Neural crest cell (in vitro differentiated cells): ENCODE measurements at regions not wholly inside any gene's neighbourhood (a gene's known extent, or its start where the extent isn't known, plus 50 kb on each side); places are given as distances from the start of the nearest gene placed in this dataset.
A peak's percentile ranks its signal among the peaks of the same experiment; 100 is the strongest.

Source experiments
- DNase-seq: peaks from one replicate; pipeline ENCODE4 v3.0.0; 2021; ENCODE audit warnings: low read depth, mixed read lengths, low spot score
- H3K27ac Mint-ChIP-seq: one replicate; pipeline ENCODE4 v1.8.0; 2021; ENCODE audit warnings: mild to moderate bottlenecking, mixed read lengths; ENCODE audit not compliant: unreplicated experiment
- H3K27me3 Mint-ChIP-seq: 2 replicates; pipeline ENCODE4 v1.8.0; 2021; ENCODE audit warnings: low read depth, mild to moderate bottlenecking, mixed read lengths
- H3K36me3 Mint-ChIP-seq: 2 replicates; pipeline ENCODE4 v1.8.0; 2021; ENCODE audit warnings: low read depth, mild to moderate bottlenecking, mixed read lengths
- H3K4me1 Mint-ChIP-seq: 2 replicates; pipeline ENCODE4 v1.8.0; 2021; ENCODE audit warnings: mixed read lengths
- H3K4me3 Mint-ChIP-seq: one replicate; pipeline ENCODE4 v1.8.0; 2021; ENCODE audit warnings: mild to moderate bottlenecking, mixed read lengths
- H3K9me3 Mint-ChIP-seq: 2 replicates; pipeline ENCODE4 v1.8.0; 2021; ENCODE audit warnings: mixed read lengths
- TF ChIP-seq, protein P1 (sequence below): fragments of 200-600 bp; sonication (generic); conservative IDR thresholded peaks from 2 replicates; pipeline ENCODE4 v1.5.0; 2021; ENCODE audit warnings: antibody characterized with exemption, mild to moderate bottlenecking

DNA sequence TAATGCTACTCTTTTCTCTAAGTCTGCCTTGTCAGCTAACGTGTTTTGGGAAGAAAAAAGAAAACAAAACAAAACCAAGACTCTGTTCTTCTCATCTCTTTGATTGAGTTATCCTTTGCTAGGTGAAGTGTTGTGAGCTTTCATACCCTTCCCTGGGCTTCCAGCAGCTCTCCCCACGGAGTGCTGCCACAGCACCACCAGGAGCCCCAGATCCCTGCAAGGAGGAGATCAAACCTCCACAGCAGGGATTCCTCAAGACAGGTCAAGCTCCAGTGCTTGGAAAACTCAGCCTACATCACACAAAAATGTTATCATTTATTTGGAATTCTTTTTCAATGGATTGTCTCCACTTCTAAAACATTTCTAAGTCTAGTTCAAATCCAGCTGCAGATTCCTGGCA, 1981.9 kb upstream of the TENM3 start:
- peak overlapping the region; percentile 19 for H3K27ac Mint-ChIP-seq
- H3K4me1 Mint-ChIP-seq, result no peaks in the 10 kb centered on the region

DNA sequence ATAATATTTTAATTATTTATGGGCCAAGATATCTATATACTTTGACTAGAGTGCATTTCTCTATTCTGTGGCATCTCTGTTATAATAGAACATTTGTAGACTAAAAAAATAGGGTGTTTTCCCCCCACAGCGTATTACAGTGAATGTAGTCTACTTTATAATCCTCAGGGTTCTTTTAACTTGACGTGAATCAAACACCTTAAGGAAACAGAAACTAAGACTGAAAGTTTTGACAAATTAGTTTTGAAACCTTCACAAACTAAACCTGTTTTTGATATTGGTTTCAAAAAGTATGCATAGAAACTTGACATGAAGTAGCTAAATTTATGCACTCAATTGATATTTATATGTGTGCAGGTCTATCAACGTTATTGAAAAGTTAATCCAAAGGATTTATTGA, 1963.1 kb upstream of the TENM3 start:
- Mint-ChIP-seq H3K4me3 (no peak overlapping the region), H3K27me3 (no peaks in the 10 kb centered on the region), H3K27ac (no peak overlapping the region), H3K9me3 (no peaks in the 10 kb centered on the region), H3K4me1 (peaks cover 3% of the 10 kb centered on the region), H3K36me3 (no peaks in the 10 kb centered on the region)
- TF ChIP-seq, protein P1, sequence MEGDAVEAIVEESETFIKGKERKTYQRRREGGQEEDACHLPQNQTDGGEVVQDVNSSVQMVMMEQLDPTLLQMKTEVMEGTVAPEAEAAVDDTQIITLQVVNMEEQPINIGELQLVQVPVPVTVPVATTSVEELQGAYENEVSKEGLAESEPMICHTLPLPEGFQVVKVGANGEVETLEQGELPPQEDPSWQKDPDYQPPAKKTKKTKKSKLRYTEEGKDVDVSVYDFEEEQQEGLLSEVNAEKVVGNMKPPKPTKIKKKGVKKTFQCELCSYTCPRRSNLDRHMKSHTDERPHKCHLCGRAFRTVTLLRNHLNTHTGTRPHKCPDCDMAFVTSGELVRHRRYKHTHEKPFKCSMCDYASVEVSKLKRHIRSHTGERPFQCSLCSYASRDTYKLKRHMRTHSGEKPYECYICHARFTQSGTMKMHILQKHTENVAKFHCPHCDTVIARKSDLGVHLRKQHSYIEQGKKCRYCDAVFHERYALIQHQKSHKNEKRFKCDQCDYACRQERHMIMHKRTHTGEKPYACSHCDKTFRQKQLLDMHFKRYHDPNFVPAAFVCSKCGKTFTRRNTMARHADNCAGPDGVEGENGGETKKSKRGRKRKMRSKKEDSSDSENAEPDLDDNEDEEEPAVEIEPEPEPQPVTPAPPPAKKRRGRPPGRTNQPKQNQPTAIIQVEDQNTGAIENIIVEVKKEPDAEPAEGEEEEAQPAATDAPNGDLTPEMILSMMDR, result no peak
- no peak for DNase-seq

More for the DNA sequence above, 1981.9 kb upstream of the TENM3 start:
- Mint-ChIP-seq H3K27me3 (no peaks in the 10 kb centered on the region), H3K4me3 (no peak overlapping the region), H3K36me3 (no peaks in the 10 kb centered on the region), H3K9me3 (no peaks in the 10 kb centered on the region)
- TF ChIP-seq, protein P1, result no peak
- no peak for DNase-seq

DNA sequence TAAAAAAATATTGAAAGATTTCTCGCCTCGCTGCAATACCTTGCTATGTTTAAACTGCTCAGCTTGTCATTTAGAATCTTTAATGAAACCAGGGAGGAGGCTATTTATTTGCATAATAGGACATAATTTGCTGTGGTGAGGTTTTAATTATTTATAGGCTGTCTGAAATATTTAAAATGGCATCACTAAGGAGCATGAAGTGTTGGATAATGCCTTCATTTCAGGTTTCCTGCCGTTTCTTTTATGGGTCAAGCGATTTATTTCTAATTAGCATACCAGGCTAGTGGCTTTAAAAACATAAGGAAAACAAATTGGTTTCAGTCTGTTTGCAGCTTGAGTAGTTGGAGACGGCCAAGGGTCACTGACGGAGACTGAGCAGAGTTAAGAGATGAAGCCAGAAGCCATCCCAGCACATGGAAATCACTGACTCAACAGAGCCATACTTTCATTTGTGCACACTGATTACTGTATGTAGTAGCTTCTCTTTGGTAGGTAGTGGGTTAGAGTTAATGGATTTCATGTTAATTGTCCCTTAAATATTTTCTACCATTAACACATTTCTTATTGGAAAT, 1962.4 kb upstream of the TENM3 start:
- Mint-ChIP-seq H3K27me3 (no peaks in the 10 kb centered on the region), H3K4me1 (peaks cover 3% of the 10 kb centered on the region), H3K4me3 (no peak overlapping the region), H3K27ac (no peak overlapping the region), H3K36me3 (no peaks in the 10 kb centered on the region), H3K9me3 (no peaks in the 10 kb centered on the region)
- TF ChIP-seq, protein P1, result no peak
- no peak for DNase-seq

DNA sequence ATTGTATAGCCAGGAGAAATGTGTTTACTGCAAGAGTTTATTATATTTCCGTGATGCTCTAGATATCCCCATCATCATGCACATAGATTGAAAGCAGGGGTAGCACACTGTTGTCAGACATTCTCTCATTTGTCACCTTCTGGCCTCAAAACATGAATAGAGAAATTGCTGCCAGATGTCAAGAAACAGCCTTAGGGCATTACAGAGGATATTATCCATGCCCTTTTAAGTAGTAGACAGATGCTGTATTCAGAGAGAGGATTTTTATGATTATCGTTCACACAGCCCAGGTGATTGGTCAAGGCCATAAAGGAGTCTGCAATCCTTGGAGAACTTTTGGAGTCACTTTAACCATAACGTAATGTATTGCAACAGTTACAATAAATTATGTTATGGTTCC, 1961.5 kb upstream of the TENM3 start:
- TF ChIP-seq, protein P1, result no peak
- H3K9me3 Mint-ChIP-seq, result no peaks in the 10 kb centered on the region
- H3K36me3 Mint-ChIP-seq, result no peaks in the 10 kb centered on the region
- peaks cover 3% of the 10 kb centered on the region for H3K4me1 Mint-ChIP-seq
- H3K4me3 Mint-ChIP-seq, result no peak overlapping the region
- no peak for DNase-seq
- no peaks in the 10 kb centered on the region for H3K27me3 Mint-ChIP-seq
- no peak overlapping the region for H3K27ac Mint-ChIP-seq

DNA sequence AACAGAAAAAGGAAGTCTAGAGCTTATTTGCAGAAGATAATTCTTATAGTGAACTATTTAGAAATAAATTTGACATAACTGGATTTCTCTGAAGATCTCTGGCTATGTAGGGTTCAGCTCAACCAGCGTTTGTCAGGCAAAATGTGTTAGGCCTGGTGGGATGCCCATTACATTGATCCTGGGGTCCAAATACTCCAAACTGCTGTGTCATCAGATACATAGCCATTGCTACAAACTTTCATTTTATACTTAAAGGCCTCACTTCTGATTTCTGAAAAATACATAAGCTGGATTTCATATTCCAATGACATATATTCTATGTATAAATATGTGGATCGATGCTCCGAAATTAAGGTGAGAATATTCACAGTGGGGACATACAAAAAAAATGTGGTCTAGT, 1958.9 kb upstream of the TENM3 start:
- H3K4me3 Mint-ChIP-seq, result no peak overlapping the region
- H3K27ac Mint-ChIP-seq, result no peak overlapping the region
- H3K36me3 Mint-ChIP-seq, result no peaks in the 10 kb centered on the region
- H3K27me3 Mint-ChIP-seq, result no peaks in the 10 kb centered on the region
- H3K4me1 Mint-ChIP-seq, result peaks cover 3% of the 10 kb centered on the region
- TF ChIP-seq, protein P1, result no peak
- no peaks in the 10 kb centered on the region for H3K9me3 Mint-ChIP-seq
- DNase-seq, result no peak

DNA sequence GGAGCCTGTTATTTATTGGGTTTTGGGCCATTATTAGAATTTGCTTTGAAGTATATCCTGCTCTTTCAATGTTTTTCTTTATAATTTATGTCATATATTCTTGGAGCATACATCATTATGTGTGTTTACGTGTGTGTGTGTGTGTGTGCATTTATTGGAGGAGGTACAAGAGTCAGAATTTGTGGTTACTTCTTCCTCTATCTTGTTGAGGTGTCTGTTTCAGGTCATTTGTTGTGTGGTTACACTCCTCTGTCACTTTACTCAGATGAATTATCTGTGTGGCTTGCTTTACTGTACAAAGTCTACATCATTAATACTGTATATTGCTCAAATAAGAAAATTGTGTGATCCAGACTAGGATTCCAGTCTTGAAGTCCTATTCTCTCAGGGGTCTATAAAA, 1957.4 kb upstream of the TENM3 start:
- no peak for DNase-seq
- Mint-ChIP-seq H3K4me1 (peaks cover 3% of the 10 kb centered on the region), H3K4me3 (no peak overlapping the region), H3K36me3 (no peaks in the 10 kb centered on the region), H3K27ac (no peak overlapping the region), H3K27me3 (no peaks in the 10 kb centered on the region), H3K9me3 (no peaks in the 10 kb centered on the region)
- TF ChIP-seq, protein P1, result no peak
